Adipocyte (in vitro differentiated cells): ENCODE measurements at regions not wholly inside any gene's neighbourhood (a gene's known extent, or its start where the extent isn't known, plus 50 kb on each side); places are given as distances from the start of the nearest gene placed in this dataset.

ENCODE experiments used
- DNase-seq: peaks from one replicate; pipeline ENCODE4 v3.0.0-alpha.2; 2015; ENCODE audit warnings: low read depth
- H3K27me3 ChIP-seq: replicated peaks from 2 replicates; pipeline ENCODE4 v1.7.0; 2013; ENCODE audit warnings: mild to moderate bottlenecking, low read length, moderate library complexity; ENCODE audit not compliant: control insufficient read depth, insufficient read depth
- H3K36me3 ChIP-seq: 2 replicates; pipeline ENCODE4 v1.7.0; 2013; ENCODE audit warnings: low read length, mild to moderate bottlenecking, moderate library complexity; ENCODE audit not compliant: control insufficient read depth, insufficient read depth, severe bottlenecking
- H3K4me1 ChIP-seq: 2 replicates; pipeline ENCODE4 v1.7.0; 2013; ENCODE audit warnings: mild to moderate bottlenecking, low read length, moderate library complexity; ENCODE audit not compliant: control insufficient read depth, insufficient read depth
- H3K4me3 ChIP-seq: 2 replicates; pipeline ENCODE4 v1.7.0; 2013; ENCODE audit warnings: mild to moderate bottlenecking, low read length, moderate library complexity
- H3K9ac ChIP-seq: 2 replicates; pipeline ENCODE4 v1.7.0; 2013; ENCODE audit warnings: mild to moderate bottlenecking, low read length, moderate library complexity
- H3K9me3 ChIP-seq: 2 replicates; pipeline ENCODE4 v1.7.0; 2013; ENCODE audit warnings: mild to moderate bottlenecking, low read length, moderate library complexity; ENCODE audit not compliant: control insufficient read depth

DNA sequence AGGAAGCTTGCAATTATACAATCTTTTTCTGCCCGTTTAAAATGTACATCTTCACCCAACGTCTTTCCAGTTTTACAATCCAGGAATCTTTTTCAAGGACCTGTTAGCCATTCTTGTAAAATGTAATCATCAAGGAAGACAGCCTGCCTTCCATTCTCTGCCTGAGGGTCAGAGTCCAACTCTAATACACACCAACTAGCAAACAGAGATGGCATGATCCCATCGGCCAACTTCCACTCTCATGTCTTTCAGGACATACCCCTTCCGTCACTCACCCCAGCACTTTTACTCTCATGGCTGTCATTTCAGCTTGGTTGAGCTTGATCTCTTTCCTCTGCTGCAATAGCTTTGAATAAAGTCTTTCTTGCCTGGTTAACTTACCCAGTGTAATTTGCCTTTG lies 172.5 kb upstream of the NETO1 start:
- Histone ChIP-seq H3K9ac (no peak overlapping the region), H3K4me1 (no peaks in the 10 kb centered on the region), H3K36me3 (no peaks in the 10 kb centered on the region), H3K9me3 (peaks cover 4% of the 10 kb centered on the region), H3K27me3 (no peaks in the 10 kb centered on the region), H3K4me3 (no peak overlapping the region)
- no peak for DNase-seq

DNA sequence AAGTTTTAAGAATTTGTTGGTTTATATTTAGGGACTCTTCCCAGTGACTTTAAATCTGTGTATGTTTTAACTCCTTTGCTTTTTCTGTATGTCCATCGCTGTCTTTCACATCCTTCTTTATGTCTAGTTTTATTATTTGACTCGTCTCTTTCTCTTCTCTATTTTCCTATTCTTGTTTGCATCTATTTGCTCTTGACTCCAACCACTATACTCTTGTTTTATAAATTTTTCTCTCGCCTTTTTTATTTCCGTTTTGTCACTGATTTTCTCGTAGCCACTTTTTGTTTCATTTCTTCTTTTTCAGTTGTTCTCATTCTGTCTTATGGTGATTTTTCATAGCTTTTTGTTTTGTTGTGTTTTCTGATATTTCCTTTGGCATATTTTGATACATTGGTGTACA lies 170.5 kb upstream of the NETO1 start:
- Histone ChIP-seq H3K9ac (no peak overlapping the region), H3K9me3 (peaks cover 4% of the 10 kb centered on the region), H3K4me3 (no peak overlapping the region), H3K36me3 (no peaks in the 10 kb centered on the region), H3K4me1 (no peaks in the 10 kb centered on the region), H3K27me3 (no peaks in the 10 kb centered on the region)
- DNase-seq = no peak

DNA sequence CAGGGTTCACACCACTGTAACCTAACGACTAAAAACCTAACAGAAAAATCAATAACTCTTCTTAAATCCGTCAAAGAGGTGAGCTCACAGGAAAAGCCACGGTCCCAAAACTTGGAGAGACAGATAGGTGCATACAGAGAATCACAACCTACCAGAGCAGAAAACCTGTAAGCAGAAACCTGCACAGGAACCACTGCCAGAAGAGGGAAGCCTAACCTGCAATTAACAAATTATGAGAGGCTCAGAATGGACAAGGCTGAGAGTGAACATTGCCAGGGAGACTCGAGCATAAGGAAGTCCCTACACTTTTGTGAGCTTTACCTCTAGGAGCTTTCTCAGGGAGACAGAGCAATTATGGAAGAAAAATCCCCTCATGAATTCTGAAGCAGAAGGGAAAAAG lies 156.2 kb upstream of the NETO1 start:
- Histone ChIP-seq H3K27me3 (no peaks in the 10 kb centered on the region), H3K9ac (no peak overlapping the region), H3K36me3 (no peaks in the 10 kb centered on the region), H3K4me1 (no peaks in the 10 kb centered on the region), H3K9me3 (peaks cover 8% of the 10 kb centered on the region), H3K4me3 (no peak overlapping the region)
- no peak for DNase-seq

DNA sequence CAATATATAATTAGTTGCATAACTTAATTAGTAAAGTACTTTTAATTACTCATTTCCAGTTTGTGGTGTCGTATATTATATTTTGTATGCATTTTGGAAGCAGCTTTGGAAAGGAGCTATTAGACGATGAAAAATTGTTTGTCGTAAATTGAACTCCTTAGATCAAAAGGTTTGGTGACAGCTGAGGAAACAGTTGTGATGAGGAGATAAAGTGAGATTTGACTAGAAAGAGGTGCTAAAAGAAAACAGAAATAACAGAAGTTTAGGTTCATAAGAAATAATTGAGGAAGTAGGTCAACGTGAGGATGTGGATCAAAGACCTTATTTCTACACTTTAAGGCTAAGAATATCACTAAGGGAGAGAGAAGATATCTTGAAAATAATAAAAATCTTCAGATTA lies 141.9 kb upstream of the NETO1 start:
- Histone ChIP-seq H3K36me3 (no peaks in the 10 kb centered on the region), H3K9me3 (no peaks in the 10 kb centered on the region), H3K4me3 (no peak overlapping the region), H3K4me1 (no peaks in the 10 kb centered on the region), H3K27me3 (no peaks in the 10 kb centered on the region), H3K9ac (no peak overlapping the region)
- no peak for DNase-seq

DNA sequence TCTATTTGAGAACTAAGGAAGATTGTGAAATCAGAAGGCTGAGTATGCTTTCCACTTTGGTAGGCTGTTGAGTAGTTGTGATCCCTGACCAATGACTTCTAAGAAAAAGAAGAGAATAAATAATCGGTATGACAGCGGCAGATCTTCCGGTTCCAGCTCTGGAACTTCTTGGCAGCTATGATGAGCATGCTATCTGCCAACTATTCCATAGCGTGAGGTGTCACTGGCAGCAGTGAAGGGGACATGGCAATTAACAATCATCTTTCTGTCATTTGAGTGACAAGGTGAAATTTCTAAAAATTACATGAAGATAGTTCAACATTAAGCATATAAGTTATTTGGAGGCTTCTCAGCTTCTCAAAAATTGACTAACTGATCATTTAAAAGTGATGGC lies 140.1 kb upstream of the NETO1 start:
- Histone ChIP-seq H3K9me3 (no peaks in the 10 kb centered on the region), H3K36me3 (no peaks in the 10 kb centered on the region), H3K4me3 (no peak overlapping the region), H3K4me1 (no peaks in the 10 kb centered on the region), H3K9ac (no peak overlapping the region), H3K27me3 (no peaks in the 10 kb centered on the region)
- peak; percentile 7 for DNase-seq

DNA sequence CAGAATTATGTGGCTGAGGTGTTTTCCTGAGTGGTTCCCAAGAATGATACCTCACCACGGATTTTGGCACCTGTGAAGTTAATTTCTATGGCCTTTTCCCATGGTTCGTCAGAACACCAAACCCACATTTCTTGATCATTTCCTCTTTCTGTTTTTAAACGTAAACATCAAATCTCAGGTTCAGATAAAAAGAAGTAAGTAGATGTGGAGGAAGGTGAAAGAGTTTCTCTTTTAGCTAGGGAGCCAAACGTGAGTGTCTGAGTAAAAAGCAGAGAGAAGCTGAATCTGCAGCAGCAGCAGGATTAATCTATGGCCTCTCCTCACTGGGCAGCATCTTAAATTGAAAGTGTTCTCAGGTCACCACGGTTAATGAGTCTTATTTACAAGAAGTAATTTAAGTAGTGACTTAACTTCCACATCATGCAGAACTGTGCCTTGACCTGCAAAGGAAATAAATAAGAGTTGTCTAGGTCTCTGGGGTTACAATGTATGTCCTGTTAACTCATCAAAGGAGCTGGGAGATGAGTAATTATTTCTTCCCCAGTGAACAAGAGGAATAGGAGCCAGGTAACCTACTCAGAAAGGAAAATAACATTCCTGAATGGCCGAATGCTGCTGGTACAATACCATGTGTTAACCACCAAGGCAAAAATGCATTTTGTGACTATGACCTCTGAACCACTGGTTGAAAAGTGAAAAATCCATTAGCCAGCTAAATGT lies 139.6 kb upstream of the NETO1 start:
- no peaks in the 10 kb centered on the region for H3K9me3 ChIP-seq
- H3K4me3 ChIP-seq = no peak overlapping the region
- H3K27me3 ChIP-seq = no peaks in the 10 kb centered on the region
- H3K36me3 ChIP-seq = no peaks in the 10 kb centered on the region
- H3K4me1 ChIP-seq = no peaks in the 10 kb centered on the region
- DNase-seq = no peak
- H3K9ac ChIP-seq = no peak overlapping the region

DNA sequence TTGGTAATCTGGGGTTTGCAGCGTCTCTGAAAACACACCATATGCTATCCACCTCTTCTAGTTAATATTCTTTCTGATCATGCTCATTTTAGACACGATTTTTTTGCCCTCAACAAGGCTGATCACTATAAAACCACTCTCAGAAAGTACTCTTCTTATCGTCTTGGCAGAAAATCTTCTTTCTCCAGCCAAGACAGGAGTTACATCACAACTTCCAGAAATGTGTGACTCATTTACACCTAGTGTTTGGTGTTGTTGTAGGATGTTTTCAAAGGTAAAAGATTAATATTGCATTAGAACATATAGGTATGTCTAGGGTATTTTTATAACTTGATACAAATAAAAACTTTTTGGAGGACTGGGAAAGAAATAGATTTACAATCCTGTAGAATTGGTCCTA lies 138.5 kb upstream of the NETO1 start:
- H3K36me3 ChIP-seq = no peaks in the 10 kb centered on the region
- H3K27me3 ChIP-seq = no peaks in the 10 kb centered on the region
- H3K9me3 ChIP-seq = no peaks in the 10 kb centered on the region
- no peak for DNase-seq
- H3K4me1 ChIP-seq = no peaks in the 10 kb centered on the region
- H3K9ac ChIP-seq = no peak overlapping the region
- H3K4me3 ChIP-seq = no peak overlapping the region

DNA sequence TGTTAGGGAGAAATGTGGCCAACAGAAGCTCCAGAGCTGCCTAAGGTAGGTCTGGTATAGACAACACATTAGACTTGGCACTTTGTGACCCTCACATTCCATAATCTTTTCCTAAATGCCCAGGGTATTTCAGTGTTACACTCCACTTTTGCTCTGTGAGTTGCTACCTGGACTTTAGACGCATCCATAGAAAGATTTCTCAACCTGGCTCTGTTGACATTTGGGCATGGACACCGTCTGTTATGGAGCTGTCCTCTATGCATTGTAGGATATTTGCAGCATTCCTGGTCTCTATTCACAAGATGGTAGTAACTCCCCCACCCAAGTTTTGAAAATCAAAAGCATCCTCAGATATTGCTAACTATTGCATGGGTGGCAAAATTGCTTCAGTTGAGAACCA lies 136.5 kb upstream of the NETO1 start:
- Histone ChIP-seq H3K4me1 (no peaks in the 10 kb centered on the region), H3K9ac (no peak overlapping the region), H3K36me3 (no peaks in the 10 kb centered on the region), H3K4me3 (no peak overlapping the region), H3K9me3 (no peaks in the 10 kb centered on the region), H3K27me3 (no peaks in the 10 kb centered on the region)
- no peak for DNase-seq

DNA sequence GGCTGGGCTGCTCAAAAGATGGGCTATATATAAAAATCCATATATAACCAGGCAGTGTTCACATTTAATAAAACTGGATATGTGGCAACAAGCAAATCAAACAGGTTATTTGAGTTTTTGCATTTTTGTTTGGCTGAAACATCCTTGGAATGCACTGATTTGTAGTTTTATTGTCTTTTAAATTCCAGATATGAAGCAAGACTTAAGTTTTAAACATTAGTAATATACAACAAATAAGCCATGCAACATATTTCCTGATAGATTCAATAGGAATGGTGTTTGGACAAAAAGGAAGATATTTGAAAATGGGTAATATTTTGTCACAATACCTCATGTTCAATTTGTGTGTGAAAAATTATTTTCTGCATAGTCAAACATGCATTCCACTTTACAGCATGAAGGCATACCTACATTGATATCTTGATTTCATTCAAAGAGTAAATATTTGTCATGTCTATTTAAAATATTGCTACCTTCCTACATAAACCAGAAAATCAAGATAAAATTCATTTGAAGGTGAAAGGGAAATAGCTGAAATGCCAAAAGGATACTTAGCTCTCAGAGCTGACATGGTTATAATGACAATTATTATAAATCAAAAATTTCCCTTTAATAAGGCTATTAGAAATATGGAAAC lies 132.3 kb upstream of the NETO1 start:
- Histone ChIP-seq H3K9me3 (no peaks in the 10 kb centered on the region), H3K4me3 (no peak overlapping the region), H3K9ac (no peak overlapping the region), H3K4me1 (no peaks in the 10 kb centered on the region), H3K36me3 (no peaks in the 10 kb centered on the region), H3K27me3 (no peaks in the 10 kb centered on the region)
- peak; percentile 22 for DNase-seq

DNA sequence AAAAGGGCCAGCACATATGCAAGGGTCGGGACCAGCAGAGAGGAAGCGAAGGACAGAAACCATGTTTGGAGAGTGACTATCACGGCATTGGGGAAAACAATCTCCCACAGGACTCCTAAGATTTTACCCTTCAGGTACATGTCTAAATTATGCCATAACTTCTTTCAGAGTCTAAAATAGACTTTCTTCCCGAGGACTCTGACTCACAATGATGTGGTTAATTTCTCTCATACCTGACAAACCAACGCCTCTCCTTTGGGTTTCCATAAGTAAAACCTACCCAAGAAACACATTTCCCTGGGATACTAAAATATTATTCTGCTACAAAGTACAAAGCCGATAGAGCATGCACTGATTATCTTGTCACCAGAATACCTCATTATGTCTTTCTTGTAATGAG lies 127.8 kb upstream of the NETO1 start:
- Histone ChIP-seq H3K36me3 (no peaks in the 10 kb centered on the region), H3K27me3 (no peaks in the 10 kb centered on the region), H3K9me3 (no peaks in the 10 kb centered on the region), H3K4me3 (no peak overlapping the region), H3K9ac (no peak overlapping the region), H3K4me1 (no peaks in the 10 kb centered on the region)
- no peak for DNase-seq

DNA sequence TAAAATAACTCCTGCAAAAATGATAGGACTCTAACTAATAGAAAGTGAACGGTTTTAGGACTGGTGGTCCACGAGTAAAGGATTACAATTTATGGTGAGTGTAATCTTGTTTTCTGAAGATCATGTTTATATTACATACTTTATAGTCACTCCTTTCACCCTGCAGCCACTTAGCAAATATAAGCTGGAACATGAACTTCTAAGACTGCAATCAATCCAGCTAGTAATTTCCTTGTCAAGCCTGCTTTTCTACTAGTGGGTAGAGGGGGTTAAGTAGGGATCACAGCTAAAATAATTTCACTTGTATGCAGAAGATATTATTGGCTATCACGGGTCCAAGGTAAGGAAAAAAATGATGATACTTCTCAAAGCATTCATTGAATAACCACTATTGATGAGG lies 125.5 kb upstream of the NETO1 start:
- H3K36me3 ChIP-seq = no peaks in the 10 kb centered on the region
- no peaks in the 10 kb centered on the region for H3K4me1 ChIP-seq
- no peaks in the 10 kb centered on the region for H3K27me3 ChIP-seq
- DNase-seq = no peak
- H3K9me3 ChIP-seq = no peaks in the 10 kb centered on the region
- H3K4me3 ChIP-seq = no peak overlapping the region
- no peak overlapping the region for H3K9ac ChIP-seq

DNA sequence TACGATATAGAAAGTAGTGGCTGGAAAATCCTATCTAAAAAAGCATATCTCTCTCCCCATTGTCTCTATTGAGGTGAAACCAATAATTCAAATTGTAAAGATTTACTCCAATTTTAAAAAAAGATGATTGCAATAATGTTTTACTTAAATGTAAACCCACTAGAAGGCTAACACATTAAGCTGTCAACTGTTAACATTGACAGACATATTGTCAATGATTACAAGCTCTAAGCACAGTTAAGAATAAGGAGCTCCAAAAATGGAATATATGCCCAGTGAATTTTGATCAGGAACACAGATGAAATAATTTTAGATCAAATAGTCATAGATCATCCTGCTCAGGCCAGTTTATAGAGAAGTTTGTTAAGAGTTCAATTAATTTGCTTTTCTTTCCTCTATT lies 123.6 kb upstream of the NETO1 start:
- Histone ChIP-seq H3K4me1 (no peaks in the 10 kb centered on the region), H3K36me3 (no peaks in the 10 kb centered on the region), H3K9me3 (no peaks in the 10 kb centered on the region), H3K9ac (no peak overlapping the region), H3K4me3 (no peak overlapping the region), H3K27me3 (no peaks in the 10 kb centered on the region)
- DNase-seq = no peak
